ENCODE measurements at regions not wholly inside any gene's neighbourhood (a gene's known extent, or its start where the extent isn't known, plus 50 kb on each side); places are given as distances from the start of the nearest gene placed in this dataset.

DNA sequence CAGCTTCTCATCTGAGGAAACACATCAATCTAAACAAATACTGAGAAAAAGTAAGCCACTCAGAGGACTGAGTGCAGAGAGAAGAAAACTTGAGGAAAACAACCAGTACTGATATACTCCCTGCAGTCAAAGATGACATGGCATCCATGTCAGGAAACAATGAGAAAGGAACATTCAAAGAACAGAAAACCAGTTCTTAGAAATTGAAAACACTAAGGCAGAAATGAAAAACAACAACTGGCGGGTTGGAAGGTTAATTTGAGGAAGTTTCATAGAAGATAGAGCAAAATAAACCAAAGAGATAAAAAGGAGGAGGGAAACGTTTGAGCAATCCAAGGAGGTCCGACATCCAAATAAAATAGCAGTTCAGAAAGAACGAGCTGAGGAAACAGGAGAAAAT is 475.2 kb downstream of the HINT1 start:
- H3K27ac ChIP-seq = no peak overlapping the region
- H3K4me3 ChIP-seq = no peak overlapping the region
- TF ChIP-seq, protein P1, sequence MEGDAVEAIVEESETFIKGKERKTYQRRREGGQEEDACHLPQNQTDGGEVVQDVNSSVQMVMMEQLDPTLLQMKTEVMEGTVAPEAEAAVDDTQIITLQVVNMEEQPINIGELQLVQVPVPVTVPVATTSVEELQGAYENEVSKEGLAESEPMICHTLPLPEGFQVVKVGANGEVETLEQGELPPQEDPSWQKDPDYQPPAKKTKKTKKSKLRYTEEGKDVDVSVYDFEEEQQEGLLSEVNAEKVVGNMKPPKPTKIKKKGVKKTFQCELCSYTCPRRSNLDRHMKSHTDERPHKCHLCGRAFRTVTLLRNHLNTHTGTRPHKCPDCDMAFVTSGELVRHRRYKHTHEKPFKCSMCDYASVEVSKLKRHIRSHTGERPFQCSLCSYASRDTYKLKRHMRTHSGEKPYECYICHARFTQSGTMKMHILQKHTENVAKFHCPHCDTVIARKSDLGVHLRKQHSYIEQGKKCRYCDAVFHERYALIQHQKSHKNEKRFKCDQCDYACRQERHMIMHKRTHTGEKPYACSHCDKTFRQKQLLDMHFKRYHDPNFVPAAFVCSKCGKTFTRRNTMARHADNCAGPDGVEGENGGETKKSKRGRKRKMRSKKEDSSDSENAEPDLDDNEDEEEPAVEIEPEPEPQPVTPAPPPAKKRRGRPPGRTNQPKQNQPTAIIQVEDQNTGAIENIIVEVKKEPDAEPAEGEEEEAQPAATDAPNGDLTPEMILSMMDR (IDR thresholded peaks at IDR 0.05) = no peak
- H3K4me1 ChIP-seq = no peaks in the 10 kb centered on the region
- intact Hi-C loops (cut with DNase I) = no loop called here
- FAIRE-seq (no peak), DNase-seq (no peak), ATAC-seq (no peak)
- no peaks in the 10 kb centered on the region for H3K36me3 ChIP-seq
- 39 to 41% methylated on average over 4 of the region's 4 CpGs for WGBS, 2 donors
- no peaks in the 10 kb centered on the region for H3K9me3 ChIP-seq
- no peaks in the 10 kb centered on the region for H3K27me3 ChIP-seq

DNA sequence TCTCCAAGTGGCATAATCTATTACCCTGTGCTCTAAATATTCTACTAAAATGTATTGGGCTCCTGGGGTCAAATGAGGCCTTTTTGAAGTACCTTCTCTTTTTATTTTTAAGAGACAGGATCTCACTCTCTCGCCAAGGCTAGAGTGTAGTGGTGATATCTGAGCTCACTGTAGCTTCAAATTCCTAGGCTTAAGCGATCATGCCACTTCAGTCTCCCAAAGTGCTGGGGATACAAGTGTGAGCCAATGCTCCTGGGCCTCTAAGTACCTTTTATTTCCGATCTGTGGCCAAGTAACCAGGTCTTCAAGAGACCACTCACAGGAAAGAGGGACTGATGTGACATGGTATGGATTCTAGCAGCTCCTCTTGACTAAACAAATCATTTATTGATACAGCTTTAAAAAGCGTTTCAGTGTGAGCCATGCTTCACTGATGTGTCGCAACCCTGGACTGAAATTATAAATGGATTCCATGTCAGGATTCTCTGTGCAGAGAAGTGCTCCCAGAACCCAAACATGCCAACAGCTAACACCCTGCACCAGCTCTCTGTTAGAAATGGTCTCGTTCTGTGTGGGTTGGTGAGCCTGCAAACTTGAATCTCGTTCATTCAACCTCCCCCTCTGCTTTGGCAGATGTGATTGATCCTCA is 477.8 kb downstream of the HINT1 start:
- ATAC-seq (no peak), DNase-seq (no peak)
- TF ChIP-seq, protein P1 (IDR thresholded peaks at IDR 0.05) = no peak

DNA sequence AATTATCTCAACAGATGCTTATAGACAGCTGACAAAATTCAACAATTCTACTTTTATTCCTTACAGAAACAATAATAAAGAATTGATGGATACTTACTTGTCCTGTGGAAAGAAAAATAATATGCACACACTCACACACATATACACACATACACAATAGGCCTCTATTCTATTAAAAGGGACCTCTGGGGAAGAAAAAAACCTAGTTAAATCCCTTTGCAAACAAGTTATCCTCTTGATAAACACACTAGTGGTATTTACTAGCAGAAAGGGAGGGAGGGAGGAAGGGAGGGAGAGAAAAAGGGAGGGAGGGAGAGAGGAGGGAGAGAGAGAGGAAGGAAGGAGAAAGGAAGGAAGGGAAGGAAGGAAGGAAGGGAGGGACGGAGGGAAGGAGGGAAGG is 486.4 kb downstream of the HINT1 start:
- Histone ChIP-seq H3K27ac (no peak overlapping the region), H3K4me3 (no peak overlapping the region), H3K27me3 (no peaks in the 10 kb centered on the region), H3K9me3 (no peaks in the 10 kb centered on the region), H3K36me3 (no peaks in the 10 kb centered on the region), H3K4me1 (no peaks in the 10 kb centered on the region)
- WGBS, 2 donors = 33 to 43% methylated on average over 1 of the region's 1 CpG
- FAIRE-seq (no peak), ATAC-seq (no peak), DNase-seq (no peak)
- TF ChIP-seq, protein P1 (IDR thresholded peaks at IDR 0.05) = no peak
- intact Hi-C loops (cut with DNase I) = no loop called here

More for the DNA sequence above, 477.8 kb downstream of the HINT1 start:
- no peaks in the 10 kb centered on the region for H3K36me3 ChIP-seq
- WGBS, 2 donors = 43 to 45% methylated on average over 7 of the region's 7 CpGs
- no peak overlapping the region for H3K4me3 ChIP-seq
- FAIRE-seq = no peak
- H3K4me1 ChIP-seq = no peaks in the 10 kb centered on the region
- H3K9me3 ChIP-seq = no peaks in the 10 kb centered on the region
- no peak overlapping the region for H3K27ac ChIP-seq
- no peaks in the 10 kb centered on the region for H3K27me3 ChIP-seq
- intact Hi-C loops (cut with DNase I) = no loop called here

DNA sequence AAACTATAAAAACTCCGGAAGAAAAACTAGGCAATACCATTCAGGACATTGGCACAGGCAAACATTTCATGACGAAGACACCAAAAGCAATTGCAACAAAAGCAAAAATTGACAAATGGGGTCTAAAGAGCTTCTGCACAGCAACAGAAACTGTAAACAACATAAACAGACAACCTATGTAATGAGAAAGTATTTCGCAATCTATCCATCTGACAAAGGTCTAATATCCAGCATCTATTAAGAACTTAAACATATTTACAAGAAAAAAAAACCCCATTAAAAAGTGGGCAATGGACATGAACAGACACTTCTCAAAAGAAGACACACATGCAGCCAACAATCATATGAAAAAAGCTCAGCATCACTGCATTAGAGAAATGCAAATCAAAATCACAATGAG is 498.6 kb downstream of the HINT1 start:
- ATAC-seq = no peak
- no peaks in the 10 kb centered on the region for H3K27me3 ChIP-seq
- DNase-seq = no peak
- no peaks in the 10 kb centered on the region for H3K36me3 ChIP-seq
- H3K4me3 ChIP-seq = no peak overlapping the region
- no peaks in the 10 kb centered on the region for H3K4me1 ChIP-seq
- TF ChIP-seq, protein P1 (IDR thresholded peaks at IDR 0.05) = no peak
- intact Hi-C loops (cut with DNase I) = no loop called here
- 80 to 84% methylated on average over 3 of the region's 3 CpGs for WGBS, 2 donors
- no peak for FAIRE-seq
- no peak overlapping the region for H3K27ac ChIP-seq
- H3K9me3 ChIP-seq = no peaks in the 10 kb centered on the region

DNA sequence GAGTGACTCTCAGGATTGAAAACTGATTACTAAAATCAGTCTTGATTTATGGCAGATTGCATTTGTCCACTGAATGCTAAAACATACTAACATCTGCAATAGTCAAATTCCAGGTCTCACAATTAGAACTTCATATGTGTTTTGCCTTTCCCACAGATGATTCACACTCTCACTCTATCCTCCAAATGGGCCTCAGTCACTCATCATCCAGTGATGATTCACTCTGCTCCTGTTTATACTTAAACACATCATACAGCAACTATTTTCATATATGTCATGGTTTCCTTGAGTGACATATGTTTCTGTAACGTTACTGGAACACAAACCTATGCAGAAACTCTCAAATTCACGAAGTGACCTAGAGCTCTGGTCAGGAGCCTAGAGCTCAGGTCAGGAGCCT is 512.9 kb downstream of the HINT1 start:
- 60 to 65% methylated on average over 2 of the region's 2 CpGs for WGBS, 2 donors
- no peak for DNase-seq
- no peak for FAIRE-seq
- TF ChIP-seq, protein P1 (IDR thresholded peaks at IDR 0.05) = no peak
- ATAC-seq = no peak
- intact Hi-C loops (cut with DNase I) = no loop called here
- Histone ChIP-seq H3K27me3 (no peaks in the 10 kb centered on the region), H3K27ac (no peak overlapping the region), H3K36me3 (no peaks in the 10 kb centered on the region), H3K9me3 (no peaks in the 10 kb centered on the region), H3K4me1 (no peaks in the 10 kb centered on the region), H3K4me3 (no peak overlapping the region)

Data from pancreas (tissue), 10 donors.